ENCODE measurements at regions not wholly inside any gene's neighbourhood (a gene's known extent, or its start where the extent isn't known, plus 50 kb on each side); places are given as distances from the start of the nearest gene placed in this dataset.

DNA sequence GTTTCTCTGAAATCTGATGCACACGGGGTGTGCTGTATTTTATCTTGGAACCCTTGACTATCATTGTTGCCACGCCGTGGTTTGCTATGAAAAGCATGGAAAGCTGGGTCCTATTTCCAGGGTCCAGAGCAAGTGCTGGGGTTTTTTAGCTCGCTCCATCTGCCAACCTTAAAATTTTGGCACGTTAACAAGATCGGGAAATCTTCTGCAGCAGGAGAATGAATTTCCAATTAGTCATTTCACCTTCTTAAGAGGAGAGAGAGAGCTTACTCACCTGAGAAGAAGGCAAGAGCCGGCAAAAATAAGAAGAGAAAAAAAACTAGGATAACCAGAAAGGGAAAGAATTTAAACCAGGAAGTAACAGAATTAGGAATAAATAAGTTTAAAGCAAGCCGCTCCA, 223.6 kb upstream of the CELF2 start:
- WGBS, result 91% methylated on average over 8 of the region's 8 CpGs
- Histone ChIP-seq H3K27me3 (ENCODE audit: control insufficient read depth, insufficient read depth) (no peaks in the 10 kb centered on the region), H3K27ac (ENCODE audit: low read length) (no peak overlapping the region), H3K9me3 (ENCODE audit: control insufficient read depth, low read length) (no peaks in the 10 kb centered on the region), H3K4me3 (ENCODE audit: low read length) (no peak overlapping the region), H3K4me1 (ENCODE audit: control insufficient read depth, insufficient read depth, low read length) (peaks cover 2% of the 10 kb centered on the region)
- ATAC-seq (no peak), DNase-seq (no peak)
- intact Hi-C loops (cut with DNase I), result loop anchor here in 3 of 4 donors (10.0 kb wide), 3 partner anchors 81 to 461 kb away; partner anchors contain the start of gene CELF2 (in 1 of the 3)

DNA sequence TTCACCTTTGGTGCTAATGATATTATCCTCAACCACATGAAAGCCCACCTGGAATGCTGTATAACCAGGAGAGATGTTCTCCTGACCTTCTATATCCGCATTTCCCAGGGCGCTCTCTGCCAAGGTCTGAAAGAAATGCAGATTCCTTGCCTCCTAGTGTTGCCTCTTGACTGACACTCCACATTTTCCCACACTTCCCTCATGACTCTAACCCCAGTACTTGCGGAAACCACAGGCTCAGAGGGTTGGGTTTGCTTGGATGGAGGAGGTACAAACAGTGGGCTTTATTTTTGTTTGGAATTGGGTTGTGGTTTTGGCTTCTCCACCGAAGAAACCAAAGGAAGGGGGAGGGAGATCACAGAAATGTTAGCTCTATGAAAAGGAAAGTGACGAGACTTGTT, 222.9 kb upstream of the CELF2 start:
- Histone ChIP-seq H3K4me3 (ENCODE audit: low read length) (no peak overlapping the region), H3K9me3 (ENCODE audit: control insufficient read depth, low read length) (no peaks in the 10 kb centered on the region), H3K27ac (ENCODE audit: low read length) (peak overlapping the region; percentile 62), H3K4me1 (ENCODE audit: control insufficient read depth, insufficient read depth, low read length) (peaks cover 2% of the 10 kb centered on the region), H3K27me3 (ENCODE audit: control insufficient read depth, insufficient read depth) (no peaks in the 10 kb centered on the region)
- intact Hi-C loops (cut with DNase I), result loop anchor here in 3 of 4 donors (10.0 kb wide), 3 partner anchors 80 to 460 kb away; partner anchors contain the start of gene CELF2 (in 1 of the 3)
- ATAC-seq (no peak), DNase-seq (no peak)
- WGBS, result 72% methylated on average over 5 of the region's 5 CpGs

DNA sequence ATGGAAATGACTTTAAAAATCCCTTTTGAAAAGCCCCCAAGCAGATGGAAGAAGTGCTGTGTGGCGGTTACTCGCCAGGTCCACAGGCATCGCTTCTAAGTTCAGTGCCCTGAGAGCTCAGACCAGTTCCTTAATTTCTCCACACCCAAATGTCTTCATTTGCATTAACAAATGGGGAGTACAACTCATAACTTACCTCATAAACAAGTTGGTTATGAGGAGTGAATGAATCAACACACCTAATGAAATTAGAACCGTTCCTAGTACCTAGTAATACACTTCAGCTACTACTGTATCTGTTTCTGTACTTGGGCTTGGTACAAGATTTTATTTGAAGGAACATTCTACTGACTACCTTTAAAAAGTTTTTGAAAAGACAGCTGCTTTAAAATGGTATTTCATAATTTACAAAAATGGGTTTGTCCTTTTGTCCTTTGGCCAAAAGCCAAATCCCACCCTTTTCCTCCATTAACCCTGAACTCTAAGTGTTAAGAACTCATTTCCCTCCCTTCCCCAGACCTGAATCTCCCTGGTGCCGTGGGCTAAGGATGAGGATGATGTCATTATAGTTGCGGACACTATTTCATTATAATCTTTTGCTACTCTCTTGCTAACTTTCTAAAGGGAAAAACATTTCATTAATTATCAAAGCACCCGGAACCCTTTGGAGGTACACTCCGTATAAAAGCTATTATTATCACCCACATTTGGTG, 221.5 kb upstream of the CELF2 start:
- intact Hi-C loops (cut with DNase I), result loop anchor here in 3 of 4 donors (10.0 kb wide), 3 partner anchors 79 to 459 kb away; partner anchors contain the start of gene CELF2 (in 1 of the 3)
- DNase-seq, result no peak
- peaks cover 2% of the 10 kb centered on the region for H3K4me1 ChIP-seq (ENCODE audit: control insufficient read depth, insufficient read depth, low read length)
- peak overlapping the region; percentile 100 for H3K27ac ChIP-seq (ENCODE audit: low read length)
- WGBS, result 48% methylated on average over 8 of the region's 8 CpGs
- no peaks in the 10 kb centered on the region for H3K27me3 ChIP-seq (ENCODE audit: control insufficient read depth, insufficient read depth)
- H3K4me3 ChIP-seq (ENCODE audit: low read length), result peak overlapping the region; percentile 57
- peak; percentile 53 to 73 for ATAC-seq
- H3K9me3 ChIP-seq (ENCODE audit: control insufficient read depth, low read length), result no peaks in the 10 kb centered on the region

DNA sequence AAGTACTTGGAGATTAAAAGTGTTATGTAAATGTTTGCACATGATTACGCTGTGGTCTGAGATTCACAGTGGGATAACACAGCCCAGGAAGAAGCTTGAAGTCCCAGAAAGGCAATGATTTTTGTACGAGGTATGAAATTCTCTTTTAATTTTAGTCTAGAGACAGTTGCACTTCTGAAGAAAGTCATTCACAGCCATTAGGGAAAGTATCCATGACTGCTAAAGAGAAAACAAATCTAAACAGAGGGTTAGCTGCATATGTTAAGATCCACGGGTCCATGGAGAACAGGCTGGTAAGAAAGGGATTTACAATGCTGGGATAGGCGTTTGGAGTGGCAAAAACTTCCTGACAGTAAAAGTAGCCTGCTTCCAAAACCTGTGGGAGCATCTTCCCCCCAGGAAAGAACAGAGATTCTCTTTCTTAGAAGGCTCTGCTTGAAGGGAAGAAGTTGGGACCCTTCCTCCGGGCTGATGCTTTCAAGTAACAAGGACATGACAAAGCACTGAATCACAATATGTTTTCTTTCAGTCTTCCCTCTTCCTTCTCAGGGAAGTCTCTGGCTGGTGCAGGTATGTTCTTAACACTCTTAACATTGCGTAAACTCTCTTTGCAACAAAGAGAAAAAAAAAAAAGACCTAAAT, 220.8 kb upstream of the CELF2 start:
- Histone ChIP-seq H3K4me3 (ENCODE audit: low read length) (peak overlapping the region; percentile 57), H3K27ac (ENCODE audit: low read length) (peak overlapping the region; percentile 100), H3K4me1 (ENCODE audit: control insufficient read depth, insufficient read depth, low read length) (peaks cover under 1% of the 10 kb centered on the region), H3K9me3 (ENCODE audit: control insufficient read depth, low read length) (no peaks in the 10 kb centered on the region), H3K27me3 (ENCODE audit: control insufficient read depth, insufficient read depth) (no peaks in the 10 kb centered on the region)
- DNase-seq, result no peak
- ATAC-seq, result peak in 1 of 2 donors; percentile 17
- intact Hi-C loops (cut with DNase I), result loop anchor here in 3 of 4 donors (10.0 kb wide), 3 partner anchors 78 to 458 kb away; partner anchors contain the start of gene CELF2 (in 1 of the 3)
- 19% methylated on average over 6 of the region's 6 CpGs for WGBS

DNA sequence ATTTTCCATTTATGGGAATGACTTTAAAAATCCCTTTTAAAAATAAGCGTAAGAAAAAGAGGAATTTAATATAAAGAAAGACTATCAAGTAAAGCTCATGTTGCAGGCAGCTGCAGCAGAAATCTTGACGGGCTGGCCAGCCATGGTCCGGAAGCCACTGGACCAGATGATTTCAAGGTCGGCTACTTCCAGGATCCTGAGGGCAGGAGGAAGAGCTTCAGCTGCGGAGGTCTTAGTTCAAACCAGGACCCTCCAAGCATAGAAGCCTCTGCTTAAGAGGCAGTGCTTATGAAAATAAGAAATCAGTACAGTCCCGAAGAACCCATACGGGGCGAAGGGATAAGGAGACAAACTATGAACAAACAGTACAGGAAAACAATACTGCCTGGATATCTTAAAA, 220.2 kb upstream of the CELF2 start:
- WGBS, result 26% methylated on average over 8 of the region's 8 CpGs
- peak overlapping the region; percentile 98 for H3K27ac ChIP-seq (ENCODE audit: low read length)
- peak overlapping the region; percentile 57 for H3K4me3 ChIP-seq (ENCODE audit: low read length)
- DNase-seq (peak in 1 of 3 donors; percentile 50), ATAC-seq (peak; percentile 25 to 45)
- no peaks in the 10 kb centered on the region for H3K4me1 ChIP-seq (ENCODE audit: control insufficient read depth, insufficient read depth, low read length)
- no peaks in the 10 kb centered on the region for H3K9me3 ChIP-seq (ENCODE audit: control insufficient read depth, low read length)
- intact Hi-C loops (cut with DNase I), result loop anchor here in 3 of 4 donors (10.0 kb wide), 3 partner anchors 77 to 457 kb away; partner anchors contain the start of gene CELF2 (in 1 of the 3)
- H3K27me3 ChIP-seq (ENCODE audit: control insufficient read depth, insufficient read depth), result no peaks in the 10 kb centered on the region

DNA sequence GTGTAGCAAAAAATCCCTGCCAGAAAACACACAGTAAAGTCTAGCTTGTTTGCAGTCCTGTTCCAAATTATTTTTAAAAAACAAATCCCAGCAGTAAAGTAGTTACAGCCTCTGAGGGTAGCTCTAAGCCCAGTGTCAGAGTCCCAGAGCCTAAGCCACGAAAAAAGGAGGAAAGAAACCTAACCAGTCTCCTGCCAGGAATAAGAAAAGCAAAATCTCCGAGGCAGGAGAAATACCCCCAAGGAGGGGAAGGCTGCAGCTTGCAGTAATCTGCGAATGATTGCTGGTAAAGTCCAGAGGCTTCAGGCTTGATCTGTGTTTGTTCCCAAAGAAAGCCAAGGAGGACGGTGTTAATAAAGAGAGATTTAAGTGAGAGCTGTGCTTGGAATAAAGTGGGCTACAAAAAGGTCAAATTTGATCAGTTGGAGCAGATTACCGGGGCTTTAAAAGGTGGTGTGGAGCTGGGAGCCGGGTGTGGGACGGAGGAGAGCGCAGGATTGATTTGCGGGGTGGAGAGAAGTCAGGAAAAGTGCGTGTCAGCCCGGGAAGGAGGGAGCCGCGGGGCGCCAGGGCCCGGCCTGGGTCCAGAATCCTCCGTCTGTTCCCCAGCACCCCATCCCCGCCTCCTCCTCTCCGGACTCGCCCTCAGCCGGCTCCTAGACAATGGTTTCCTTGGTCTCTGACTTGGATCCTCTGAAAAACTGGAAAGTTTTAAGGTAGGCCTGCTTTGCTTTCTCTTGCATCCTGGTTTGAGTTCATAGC, 219.4 kb upstream of the CELF2 start:
- peak; percentile 48 to 79 (median 76) for DNase-seq
- 34% methylated on average over 20 of the region's 20 CpGs for WGBS
- Histone ChIP-seq H3K4me3 (ENCODE audit: low read length) (peak overlapping the region; percentile 57), H3K4me1 (ENCODE audit: control insufficient read depth, insufficient read depth, low read length) (no peaks in the 10 kb centered on the region), H3K9me3 (ENCODE audit: control insufficient read depth, low read length) (no peaks in the 10 kb centered on the region), H3K27ac (ENCODE audit: low read length) (peak overlapping the region; percentile 98), H3K27me3 (ENCODE audit: control insufficient read depth, insufficient read depth) (no peaks in the 10 kb centered on the region)
- peak; percentile 50 to 71 for ATAC-seq
- intact Hi-C loops (cut with DNase I), result loop anchor here in 3 of 4 donors (10.0 kb wide), 3 partner anchors 77 to 457 kb away; partner anchors contain the start of gene CELF2 (in 1 of the 3)

DNA sequence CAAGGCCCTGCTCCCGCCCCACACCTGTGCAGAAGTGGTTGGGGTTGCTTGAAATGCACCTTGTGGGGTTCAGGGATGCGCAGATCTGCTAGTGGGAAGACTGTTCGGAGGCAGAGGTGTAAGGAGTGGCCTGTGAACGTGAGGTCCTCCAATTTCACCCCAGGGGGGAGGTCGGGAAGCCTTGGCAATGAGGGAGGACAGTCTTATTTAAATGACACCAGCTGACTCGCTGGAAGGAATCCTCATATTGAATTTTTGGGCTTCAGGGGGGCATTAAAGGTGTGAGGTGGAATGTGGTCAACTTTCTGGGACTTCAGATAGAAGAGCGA, 218.8 kb upstream of the CELF2 start:
- peak overlapping the region; percentile 57 for H3K4me3 ChIP-seq (ENCODE audit: low read length)
- no peaks in the 10 kb centered on the region for H3K4me1 ChIP-seq (ENCODE audit: control insufficient read depth, insufficient read depth, low read length)
- no peaks in the 10 kb centered on the region for H3K27me3 ChIP-seq (ENCODE audit: control insufficient read depth, insufficient read depth)
- DNase-seq (no peak), ATAC-seq (peak; percentile 9 to 20)
- peak overlapping the region; percentile 98 for H3K27ac ChIP-seq (ENCODE audit: low read length)
- H3K9me3 ChIP-seq (ENCODE audit: control insufficient read depth, low read length), result no peaks in the 10 kb centered on the region
- intact Hi-C loops (cut with DNase I), result loop anchor here in 3 of 4 donors (10.0 kb wide), 3 partner anchors 76 to 456 kb away; partner anchors contain the start of gene CELF2 (in 1 of the 3)
- WGBS, result 51% methylated on average over 7 of the region's 7 CpGs

DNA sequence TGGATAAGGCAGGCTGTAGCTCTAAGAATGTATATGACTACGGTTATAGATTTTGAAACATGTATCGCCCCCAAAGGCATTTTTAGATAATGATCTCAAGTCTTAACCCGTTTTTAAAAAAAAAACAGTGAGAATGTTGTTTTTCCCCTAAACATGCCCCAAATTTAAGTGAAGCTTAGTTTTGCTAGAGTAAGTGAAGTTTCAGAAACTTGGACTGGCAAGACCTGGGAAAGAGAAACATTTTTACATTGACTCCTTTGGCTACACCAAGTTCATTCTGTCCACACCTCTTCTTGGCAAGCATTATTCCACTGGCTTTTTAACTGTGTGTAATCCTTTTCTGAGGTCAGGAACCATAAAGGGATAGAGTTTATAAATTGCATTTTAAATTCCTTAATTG, 216.7 kb upstream of the CELF2 start:
- H3K27ac ChIP-seq (ENCODE audit: low read length), result no peak overlapping the region

DNA sequence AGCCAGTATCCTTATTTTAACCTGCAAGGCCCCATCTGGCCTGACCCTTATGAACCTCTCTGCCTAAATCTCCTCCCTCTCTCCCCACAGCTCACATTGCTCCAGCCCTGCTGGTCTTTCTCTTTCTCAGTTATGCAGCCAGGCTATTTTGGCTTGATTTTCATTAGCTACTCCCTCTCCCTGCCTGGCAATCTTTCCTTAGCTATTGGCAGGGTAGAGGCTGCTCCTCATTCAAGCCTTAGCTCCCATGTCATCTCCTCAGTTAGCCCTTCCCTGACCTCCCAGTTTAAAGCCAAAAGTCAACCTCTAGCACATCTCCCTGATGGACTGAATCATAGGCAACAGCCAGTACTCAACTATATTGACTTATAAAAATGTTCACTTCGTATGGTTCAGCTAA, 214.4 kb upstream of the CELF2 start:
- 45% methylated on average over 1 of the region's 1 CpG for WGBS
- H3K27ac ChIP-seq (ENCODE audit: low read length), result peak overlapping the region; percentile 18
- H3K27me3 ChIP-seq (ENCODE audit: control insufficient read depth, insufficient read depth), result no peaks in the 10 kb centered on the region
- H3K4me1 ChIP-seq (ENCODE audit: control insufficient read depth, insufficient read depth, low read length), result peaks cover 10% of the 10 kb centered on the region
- no peaks in the 10 kb centered on the region for H3K9me3 ChIP-seq (ENCODE audit: control insufficient read depth, low read length)
- H3K4me3 ChIP-seq (ENCODE audit: low read length), result no peak overlapping the region
- ATAC-seq (peak; percentile 85 to 93), DNase-seq (peak; percentile 45 to 73 (median 65))
- intact Hi-C loops (cut with DNase I), result no loop called here

More for the DNA sequence above, 216.7 kb upstream of the CELF2 start:
- no peak for DNase-seq
- no peaks in the 10 kb centered on the region for H3K9me3 ChIP-seq (ENCODE audit: control insufficient read depth, low read length)
- no peaks in the 10 kb centered on the region for H3K27me3 ChIP-seq (ENCODE audit: control insufficient read depth, insufficient read depth)
- ATAC-seq, result no peak
- intact Hi-C loops (cut with DNase I), result no loop called here
- H3K4me1 ChIP-seq (ENCODE audit: control insufficient read depth, insufficient read depth, low read length), result peaks cover 7% of the 10 kb centered on the region
- H3K4me3 ChIP-seq (ENCODE audit: low read length), result no peak overlapping the region
- WGBS, result 55% methylated on average over 3 of the region's 3 CpGs

DNA sequence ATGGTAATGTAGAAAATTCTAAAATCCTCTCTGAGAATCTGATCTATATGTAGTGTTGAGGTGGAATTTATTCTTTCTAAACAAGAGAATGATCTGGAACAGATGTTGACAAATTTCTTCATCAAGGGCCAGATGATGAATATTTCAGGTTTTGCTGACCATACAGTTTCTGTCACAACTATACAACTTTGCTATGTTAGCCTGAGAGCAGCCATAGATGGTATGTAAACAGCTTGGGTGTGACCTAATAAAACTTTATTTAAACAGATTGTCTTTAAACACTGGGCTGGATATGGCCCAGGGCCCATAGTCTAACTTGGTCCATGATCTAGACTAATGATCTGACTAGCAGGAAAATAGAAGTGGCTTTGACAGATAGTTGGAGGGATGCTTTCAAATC, 213.6 kb upstream of the CELF2 start:
- ATAC-seq (no peak), DNase-seq (no peak)
- no peak overlapping the region for H3K4me3 ChIP-seq (ENCODE audit: low read length)
- no peaks in the 10 kb centered on the region for H3K27me3 ChIP-seq (ENCODE audit: control insufficient read depth, insufficient read depth)
- H3K27ac ChIP-seq (ENCODE audit: low read length), result no peak overlapping the region
- intact Hi-C loops (cut with DNase I), result no loop called here
- H3K9me3 ChIP-seq (ENCODE audit: control insufficient read depth, low read length), result no peaks in the 10 kb centered on the region
- peaks cover 10% of the 10 kb centered on the region for H3K4me1 ChIP-seq (ENCODE audit: control insufficient read depth, insufficient read depth, low read length)

Measured in right cardiac atrium (tissue), 5 donors.